Activated naive CD4-positive, alpha-beta T cell treated with anti-CD3 and anti-CD28 coated beads, Interleukin-2, amount 50 U/mL, for 72 hours (primary cell): ENCODE measurements at regions not wholly inside any gene's neighbourhood (a gene's known extent, or its start where the extent isn't known, plus 50 kb on each side); places are given as distances from the start of the nearest gene placed in this dataset.

Experiments used
- ATAC-seq, 2 donors: fragments of 150-1000 bp; cut with Tn5 transposase; 2 replicates each; pipeline ENCODE4 v1.10.0; 2021; ENCODE audit warnings: mild to moderate bottlenecking in 2 of 2, moderate library complexity in 2 of 2
- DNase-seq, 2 donors: peaks; one replicate each; pipeline ENCODE4 v3.0.0; 2021 to 2022; ENCODE audit warnings: low spot score in 2 of 2
- H3K27ac Mint-ChIP-seq, 2 donors: one replicate each; pipeline ENCODE4 v1.8.0; 2022; ENCODE audit warnings: mild to moderate bottlenecking in 2 of 2, mixed read lengths in 2 of 2
- H3K36me3 Mint-ChIP-seq, 2 donors: one replicate each; pipeline ENCODE4 v1.8.0; 2022; ENCODE audit warnings: mixed read lengths in 2 of 2
- H3K9me3 Mint-ChIP-seq, 2 donors: one replicate each; pipeline ENCODE4 v1.8.0; 2022; ENCODE audit warnings: mixed read lengths in 2 of 2

- H3K9me3 Mint-ChIP-seq: no peaks in the 10 kb centered on the region
- H3K27ac Mint-ChIP-seq: no peak overlapping the region
- ATAC-seq: no peak
- H3K36me3 Mint-ChIP-seq: no peaks in the 10 kb centered on the region
- DNase-seq: no peak
These were observed 58.1 kb upstream of the ERG start for GRCh38 chr21:38556390-38556789.

GRCh38 chr21:38561205-38561604 is 62.9 kb upstream of the ERG start:
- Mint-ChIP-seq H3K9me3 (peaks cover 0 to 3% of the 10 kb centered on the region in 2 donors), H3K36me3 (no peaks in the 10 kb centered on the region), H3K27ac (no peak overlapping the region)
- DNase-seq (no peak), ATAC-seq (no peak)

- ATAC-seq: no peak
- DNase-seq: no peak
- no peak overlapping the region for H3K27ac Mint-ChIP-seq
- peaks cover 0 to 3% of the 10 kb centered on the region in 2 donors for H3K9me3 Mint-ChIP-seq
- H3K36me3 Mint-ChIP-seq: no peaks in the 10 kb centered on the region
These were observed 63.6 kb upstream of the ERG start for GRCh38 chr21:38561613-38562581.

GRCh38 chr21:38567335-38567969 is 69.2 kb upstream of the ERG start:
- DNase-seq: no peak
- Mint-ChIP-seq H3K36me3 (no peaks in the 10 kb centered on the region), H3K9me3 (peaks cover 0 to 3% of the 10 kb centered on the region in 2 donors), H3K27ac (no peak overlapping the region)
- ATAC-seq: no peak

GRCh38 chr21:38567970-38568360 is 69.7 kb upstream of the ERG start:
- DNase-seq (no peak), ATAC-seq (no peak)
- Mint-ChIP-seq H3K27ac (no peak overlapping the region), H3K9me3 (peaks cover 0 to 3% of the 10 kb centered on the region in 2 donors), H3K36me3 (no peaks in the 10 kb centered on the region)

- Mint-ChIP-seq H3K27ac (no peak overlapping the region), H3K36me3 (no peaks in the 10 kb centered on the region), H3K9me3 (peaks cover 0 to 3% of the 10 kb centered on the region in 2 donors)
- ATAC-seq: no peak
- no peak for DNase-seq
These were observed 71.5 kb upstream of the ERG start for GRCh38 chr21:38569733-38570132.

- Mint-ChIP-seq H3K36me3 (no peaks in the 10 kb centered on the region), H3K27ac (no peak overlapping the region), H3K9me3 (peaks cover 0 to 2% of the 10 kb centered on the region in 2 donors)
- DNase-seq (no peak), ATAC-seq (no peak)
These were observed 72.3 kb upstream of the ERG start for GRCh38 chr21:38570596-38570995.

GRCh38 chr21:38574895-38575575 is 76.8 kb upstream of the ERG start:
- Mint-ChIP-seq H3K9me3 (no peaks in the 10 kb centered on the region), H3K36me3 (no peaks in the 10 kb centered on the region), H3K27ac (no peak overlapping the region)
- ATAC-seq: no peak
- no peak for DNase-seq

GRCh38 chr21:38577887-38578286 is 79.6 kb upstream of the ERG start:
- Mint-ChIP-seq H3K27ac (no peak overlapping the region), H3K36me3 (no peaks in the 10 kb centered on the region), H3K9me3 (no peaks in the 10 kb centered on the region)
- ATAC-seq (no peak), DNase-seq (no peak)

- peaks cover 0 to 8% of the 10 kb centered on the region in 2 donors for H3K9me3 Mint-ChIP-seq
These were observed 92.4 kb upstream of the ERG start for GRCh38 chr21:38590449-38591217.

GRCh38 chr21:38591218-38591537 is 92.9 kb upstream of the ERG start:
- Mint-ChIP-seq H3K9me3 (peaks cover 0 to 8% of the 10 kb centered on the region in 2 donors), H3K36me3 (no peaks in the 10 kb centered on the region), H3K27ac (no peak overlapping the region)
- no peak for DNase-seq
- ATAC-seq: no peak

More at GRCh38 chr21:38590449-38591217, 92.4 kb upstream of the ERG start:
- ATAC-seq (no peak), DNase-seq (no peak)
- H3K36me3 Mint-ChIP-seq: no peaks in the 10 kb centered on the region
- H3K27ac Mint-ChIP-seq: no peak overlapping the region

- Mint-ChIP-seq H3K27ac (no peak overlapping the region), H3K9me3 (no peaks in the 10 kb centered on the region), H3K36me3 (no peaks in the 10 kb centered on the region)
- ATAC-seq (peak; percentile 34 to 72), DNase-seq (no peak)
These were observed 98.2 kb upstream of the ERG start for GRCh38 chr21:38596264-38597042.

GRCh38 chr21:38597421-38597820 is 99.1 kb upstream of the ERG start:
- Mint-ChIP-seq H3K9me3 (no peaks in the 10 kb centered on the region), H3K36me3 (no peaks in the 10 kb centered on the region), H3K27ac (no peak overlapping the region)
- ATAC-seq: no peak
- DNase-seq: no peak

- peak overlapping the region in 1 of 2 donors; percentile 52 for H3K27ac Mint-ChIP-seq
- H3K9me3 Mint-ChIP-seq: no peaks in the 10 kb centered on the region
- H3K36me3 Mint-ChIP-seq: no peaks in the 10 kb centered on the region
- no peak for DNase-seq
- no peak for ATAC-seq
These were observed 100.1 kb upstream of the ERG start for GRCh38 chr21:38598413-38598812.

GRCh38 chr21:38599381-38599975 is 101.2 kb upstream of the ERG start:
- Mint-ChIP-seq H3K9me3 (no peaks in the 10 kb centered on the region), H3K27ac (no peak overlapping the region), H3K36me3 (no peaks in the 10 kb centered on the region)
- ATAC-seq (no peak), DNase-seq (no peak)

GRCh38 chr21:38600106-38600505 is 101.8 kb upstream of the ERG start:
- ATAC-seq (no peak), DNase-seq (no peak)
- Mint-ChIP-seq H3K36me3 (no peaks in the 10 kb centered on the region), H3K27ac (no peak overlapping the region), H3K9me3 (no peaks in the 10 kb centered on the region)
